Endothelial cell of umbilical vein (primary cell): ENCODE measurements at regions not wholly inside any gene's neighbourhood (a gene's known extent, or its start where the extent isn't known, plus 50 kb on each side); places are given as distances from the start of the nearest gene placed in this dataset.

Experiments used
- BruUV-seq: library from RNA; stranded (reverse); fragments of 400-500 nt; replicated peaks from 2 replicates; lab custom pipeline; 2021; lab: Mats Ljungman, UMichigan
- CTCF ChIA-PET: fragments of 300-600, 350-600 bp; sonication (Branson Sonifier 250); formaldehyde crosslinking; loops from one replicate; lab custom pipeline; 2021; ENCODE audit warnings: antibody characterized with exemption, inconsistent platforms; lab: Charles Lee
- POLR2A ChIA-PET: fragments of 300-600, 350-600 bp; sonication (Branson Sonifier 250); formaldehyde crosslinking; loops from one replicate; lab custom pipeline; 2021; ENCODE audit warnings: antibody characterized with exemption, inconsistent platforms; lab: Charles Lee
- DNase-seq: peaks from one replicate; pipeline ENCODE4 v3.0.0-alpha.2; 2011; ENCODE audit warnings: low read depth, low spot score
- FAIRE-seq: peaks from 2 replicates; lab custom pipeline; 2011; peaks lifted over from hg19 to GRCh38; lab: Jason Lieb, UNC
- H2AFZ ChIP-seq: 2 replicates; pipeline ENCODE4 v1.6.0; 2012; ENCODE audit warnings: low read depth, low read length, control low read depth, inconsistent platforms
- H3K27ac ChIP-seq: 2 replicates; pipeline ENCODE4 v1.5.1; 2011; ENCODE audit warnings: low read depth, mild to moderate bottlenecking, control low read depth, low read length, moderate library complexity; ENCODE audit not compliant: insufficient read depth
- H3K27me3 ChIP-seq, 2 experiments: 2 replicates each; pipeline versions ENCODE4 v1.6.0 to v1.6.1; 2011; ENCODE audit warnings: low read length in 2 of 2, mixed read lengths in 1 of 2; ENCODE audit not compliant: control insufficient read depth in 2 of 2, insufficient read depth in 2 of 2
- H3K36me3 ChIP-seq, 2 experiments: 2 replicates in 1 of 2; 3 replicates in 1 of 2; pipeline ENCODE4 v1.5.1; 2011; ENCODE audit warnings: low read length in 2 of 2, mild to moderate bottlenecking in 1 of 2, moderate library complexity in 1 of 2; ENCODE audit not compliant: control insufficient read depth in 2 of 2, insufficient read depth in 2 of 2; ENCODE audit errors: extremely low read depth in 1 of 2
- H3K4me1 ChIP-seq: 3 replicates; pipeline ENCODE4 v1.5.1; 2011; ENCODE audit warnings: mild to moderate bottlenecking, low read length; ENCODE audit not compliant: control insufficient read depth, insufficient read depth; ENCODE audit errors: extremely low read depth
- H3K4me2 ChIP-seq: 2 replicates; pipeline ENCODE4 v1.6.1; 2011; ENCODE audit warnings: low read length, control low read depth, mixed read lengths; ENCODE audit not compliant: insufficient read depth
- H3K4me3 ChIP-seq, 3 experiments: fragments of 200-600 bp in 1 of 3; sonication (generic), shearing (Covaris generic) in 1 of 3; replicated peaks in 1 of 3; 2 replicates each; pipeline ENCODE4 v1.5.1; 2011 to 2016; ENCODE audit warnings: control low read depth in 3 of 3, low read length in 3 of 3, mild to moderate bottlenecking in 2 of 3, inconsistent platforms in 1 of 3, low read depth in 1 of 3, moderate library complexity in 1 of 3; ENCODE audit not compliant: insufficient read depth in 1 of 3
- H3K79me2 ChIP-seq: 2 replicates; pipeline ENCODE4 v1.6.0; 2012; ENCODE audit warnings: low read length, inconsistent platforms; ENCODE audit not compliant: control insufficient read depth, insufficient read depth
- H3K9ac ChIP-seq: replicated peaks from 2 replicates; pipeline ENCODE3; 2011; ENCODE audit warnings: low read length, control low read depth; ENCODE audit not compliant: insufficient read depth; ENCODE audit errors: extremely low read depth
- H3K9me1 ChIP-seq: replicated peaks from 3 replicates; pipeline ENCODE4 v1.6.0; 2011; ENCODE audit warnings: mild to moderate bottlenecking, low read length; ENCODE audit not compliant: control insufficient read depth, insufficient read depth; ENCODE audit errors: extremely low read depth
- H3K9me3 ChIP-seq: replicated peaks from 2 replicates; pipeline ENCODE4 v1.5.1; 2012; ENCODE audit warnings: low read length, inconsistent platforms; ENCODE audit not compliant: control insufficient read depth, insufficient read depth
- H4K20me1 ChIP-seq: replicated peaks from 2 replicates; pipeline ENCODE3; 2011; ENCODE audit warnings: mild to moderate bottlenecking, low read length; ENCODE audit not compliant: control insufficient read depth, insufficient read depth; ENCODE audit errors: extremely low read depth
- CTCF ChIP-seq, 2 donors: IDR thresholded peaks; 1 replicate in 1 of 2; 2 replicates in 1 of 2; pipeline ENCODE4 v1.5.1; 2011; ENCODE audit warnings: low read length in 2 of 2, mild to moderate bottlenecking in 2 of 2, moderate library complexity in 2 of 2, control low read depth in 1 of 2, inconsistent platforms in 1 of 2, low read depth in 1 of 2; ENCODE audit not compliant: insufficient read depth in 1 of 2; ENCODE audit errors: extremely low read depth in 1 of 2
- EZH2 ChIP-seq: IDR thresholded peaks from 2 replicates; pipeline ENCODE4 v1.6.1; 2012; ENCODE audit warnings: borderline replicate concordance, low read depth, mild to moderate bottlenecking, moderate library complexity, low read length, inconsistent platforms; ENCODE audit not compliant: severe bottlenecking
- FOS ChIP-seq: IDR thresholded peaks from 2 replicates; pipeline ENCODE4 v1.6.1; 2011; ENCODE audit warnings: mild to moderate bottlenecking, low read length, moderate library complexity, borderline replicate concordance; ENCODE audit not compliant: insufficient read depth
- GATA2 ChIP-seq: IDR thresholded peaks from 2 replicates; pipeline ENCODE4 v1.7.0; 2011; ENCODE audit warnings: low read depth, mild to moderate bottlenecking, moderate library complexity, mixed read lengths, low read length; ENCODE audit not compliant: insufficient read length, insufficient read depth
- MAX ChIP-seq: IDR thresholded peaks from 2 replicates; pipeline ENCODE4 v1.6.1; 2011; ENCODE audit not compliant: insufficient read depth, insufficient read length
- MYC ChIP-seq: IDR thresholded peaks from one replicate; pipeline ENCODE4 v1.6.1; 2011; ENCODE audit warnings: mild to moderate bottlenecking, low read depth, low read length
- POLR2A ChIP-seq: IDR thresholded peaks from 2 replicates; pipeline ENCODE4 v1.6.1; 2012; ENCODE audit warnings: low read depth, mild to moderate bottlenecking, control low read depth, low read length
- POLR2AphosphoS5 ChIP-seq: IDR thresholded peaks from 2 replicates; pipeline ENCODE4 v1.6.1; 2012; ENCODE audit warnings: low read depth, mild to moderate bottlenecking, control low read depth, low read length, moderate library complexity; ENCODE audit not compliant: insufficient read depth
- dilution Hi-C: fragments of 300-500 bp; cut with MboI; formaldehyde crosslinking; loops from one replicate; pipeline ENCODE4 v1.15.0; 2019; ENCODE audit warnings: low sequenced_read_pairs; ENCODE audit not compliant: extremely low pct_ligation_motif_present
- intact Hi-C: fragments of 100-400 bp; cut with micrococcal nuclease; formaldehyde crosslinking; loops from one replicate; pipeline ENCODE4 v1.10.0; 2022

GRCh38 chr6:1518855-1519254 is 90.9 kb upstream of the FOXC1 start:
- ChIA-PET CTCF (no interaction called here), POLR2A (no interaction called here)
- FAIRE-seq (no peak), DNase-seq (no peak)
- Histone ChIP-seq H3K9ac (no peak overlapping the region), H3K36me3 (no peaks in the 10 kb centered on the region), H3K27ac (no peak overlapping the region), H4K20me1 (no peaks in the 10 kb centered on the region), H2AFZ (no peak overlapping the region), H3K9me1 (no peaks in the 10 kb centered on the region), H3K27me3 (peaks cover 0 to 5% of the 10 kb centered on the region in 2 experiments), H3K4me3 (no peak overlapping the region), H3K4me1 (no peaks in the 10 kb centered on the region), H3K4me2 (no peak overlapping the region), H3K79me2 (no peaks in the 10 kb centered on the region), H3K9me3 (no peaks in the 10 kb centered on the region)
- no peak for TF ChIP-seq FOS
- no peak for TF ChIP-seq POLR2A
- TF ChIP-seq POLR2AphosphoS5, result no peak
- no peak for TF ChIP-seq MYC
- no peak for TF ChIP-seq GATA2
- no peak for TF ChIP-seq EZH2
- TF ChIP-seq MAX, result no peak
- TF ChIP-seq CTCF (IDR thresholded peaks at IDR 0.05; ENCODE audit: extremely low read depth in 1 of 2, insufficient read depth in 1 of 2, low read depth in 1 of 2, low read length in 2 of 2), result no peak
- no TSS peak for BruUV-seq
- dilution Hi-C loops, result no loop called here
- intact Hi-C loops, result no loop called here
